ENCODE measurements at regions not wholly inside any gene's neighbourhood (a gene's known extent, or its start where the extent isn't known, plus 50 kb on each side); places are given as distances from the start of the nearest gene placed in this dataset.

GRCh38 chr1:80369780-80370179 is 1363.2 kb upstream of the ADGRL4 start (continued):
- no peak for TF ChIP-seq ZBED4 (CRISPR knock-in tag; IDR thresholded peaks at IDR 0.05; ENCODE audit: borderline replicate concordance)
- TF ChIP-seq ZKSCAN1 (IDR thresholded peaks at IDR 0.05; ENCODE audit: low read length) = no peak
- no peak for TF ChIP-seq EP300 (IDR thresholded peaks at IDR 0.05; ENCODE audit: low read depth in 2 of 2, low read length in 2 of 2)
- no peak for TF ChIP-seq EP300 (CRISPR knock-in tag; IDR thresholded peaks at IDR 0.05; ENCODE audit: borderline replicate concordance)
- TF ChIP-seq CREB3 (CRISPR knock-in tag; IDR thresholded peaks at IDR 0.05) = no peak
- TF ChIP-seq ZNF580 (CRISPR knock-in tag; IDR thresholded peaks at IDR 0.05; ENCODE audit: borderline replicate concordance, low read depth) = no peak

- no peak for ATAC-seq
These were observed 1360.5 kb upstream of the ADGRL4 start for GRCh38 chr1:80367058-80367457.

More at GRCh38 chr1:80367058-80367457, 1360.5 kb upstream of the ADGRL4 start:
- H3K27me3 ChIP-seq (ENCODE audit: control insufficient read depth in 1 of 2, insufficient read depth in 2 of 2, low read length in 2 of 2) = no peaks in the 10 kb centered on the region
- CTCF ChIA-PET (ENCODE audit: low intra/inter-chr PET ratio, low total read pairs) = no interaction called here
- POLR2A ChIA-PET = no interaction called here
- no peaks in the 10 kb centered on the region for H3K79me2 ChIP-seq (ENCODE audit: insufficient read depth, low read length)
- no peak overlapping the region for H3K4me2 ChIP-seq (ENCODE audit: low read depth, low read length)
- BruUV-seq (replicated peaks) = no TSS peak
- WGBS (ENCODE audit: low lambda C conversion rate) = 0% methylated on average over 3 of the region's 3 CpGs
- H3K9me3 ChIP-seq (ENCODE audit: low read length) = peaks cover 50% of the 10 kb centered on the region
- no peaks in the 10 kb centered on the region for H4K20me1 ChIP-seq (ENCODE audit: insufficient read depth, low read length)
- H3K36me3 ChIP-seq (replicated peaks in 1 of 2; ENCODE audit: control insufficient read depth in 1 of 2, insufficient read depth in 2 of 2, low read length in 2 of 2) = no peaks in the 10 kb centered on the region
- in situ Hi-C loops (cut with HindIII; ENCODE audit: extremely low pct_ligation_motif_present, low pct_unique_long_range_greater_than_20kb) (no loop called here), intact Hi-C loops (cut with micrococcal nuclease; ENCODE audit: unreplicated experiment) (no loop called here)
- H3K9ac ChIP-seq (ENCODE audit: insufficient read depth, low read depth, low read length) = no peak overlapping the region
- no peak for TF ChIP-seq RORA (CRISPR knock-in tag; IDR thresholded peaks at IDR 0.05)
- TF ChIP-seq ATF4 (CRISPR knock-in tag; IDR thresholded peaks at IDR 0.05) = no peak
- TF ChIP-seq GPBP1L1 (CRISPR knock-in tag; IDR thresholded peaks at IDR 0.05) = no peak
- TF ChIP-seq ZNF839 (CRISPR knock-in tag; IDR thresholded peaks at IDR 0.05; ENCODE audit: borderline replicate concordance) = no peak
- no peak for TF ChIP-seq KLF15 (CRISPR knock-in tag; IDR thresholded peaks at IDR 0.05; ENCODE audit: borderline replicate concordance)
- TF ChIP-seq ZNF251 (CRISPR knock-in tag; IDR thresholded peaks at IDR 0.05) = no peak
- H2AFZ ChIP-seq (ENCODE audit: low read length) = no peak overlapping the region
- DNase-seq (ENCODE audit: low spot score) = no peak
- no peak for FAIRE-seq
- H3K4me3 ChIP-seq (replicated peaks in 1 of 3; ENCODE audit: insufficient read depth in 1 of 3, low read depth in 2 of 3, low read length in 3 of 3) = no peak overlapping the region
- H3K27ac ChIP-seq (ENCODE audit: extremely low read length, insufficient read depth, low read length) = no peak overlapping the region
- H3K4me1 ChIP-seq (ENCODE audit: insufficient read depth, low read length) = no peaks in the 10 kb centered on the region

Data from HepG2 (cell line).